H9 (cell line): ENCODE measurements at regions not wholly inside any gene's neighbourhood (a gene's known extent, or its start where the extent isn't known, plus 50 kb on each side); places are given as distances from the start of the nearest gene placed in this dataset.

Experiments used
- DNase-seq: peaks from one replicate; pipeline ENCODE4 v3.0.0-alpha.2; 2017
- H2AFZ ChIP-seq: one replicate; pipeline ENCODE4 v1.6.1; 2013; ENCODE audit warnings: mild to moderate bottlenecking, low read length, control low read depth, moderate library complexity
- H2AK5ac ChIP-seq: 2 replicates; pipeline ENCODE4 v1.6.1; 2013; ENCODE audit warnings: low read length, control low read depth, mixed read lengths; ENCODE audit not compliant: insufficient read length
- H2BK120ac ChIP-seq: one replicate; pipeline ENCODE4 v1.6.1; 2013; ENCODE audit warnings: low read depth, mild to moderate bottlenecking, low read length, control low read depth, inconsistent platforms; ENCODE audit not compliant: poor library complexity, severe bottlenecking
- H2BK12ac ChIP-seq: 2 replicates; pipeline ENCODE4 v1.6.1; 2013; ENCODE audit warnings: low read length, control low read depth, mixed read lengths, low read depth; ENCODE audit not compliant: insufficient read length
- H2BK15ac ChIP-seq: 2 replicates; pipeline ENCODE4 v1.6.1; 2013; ENCODE audit warnings: low read depth, low read length, control low read depth
- H2BK20ac ChIP-seq: one replicate; pipeline ENCODE4 v1.6.1; 2013; ENCODE audit warnings: low read depth, mild to moderate bottlenecking, low read length, control low read depth, inconsistent platforms; ENCODE audit not compliant: poor library complexity, severe bottlenecking
- H2BK5ac ChIP-seq: 2 replicates; pipeline ENCODE4 v1.6.1; 2013; ENCODE audit warnings: low read length, control low read depth, mixed read lengths; ENCODE audit not compliant: insufficient read length
- H3K14ac ChIP-seq: 2 replicates; pipeline ENCODE4 v1.6.1; 2013; ENCODE audit warnings: low read length, control low read depth; ENCODE audit not compliant: insufficient read depth
- H3K18ac ChIP-seq: 2 replicates; pipeline ENCODE4 v1.6.1; 2013; ENCODE audit warnings: low read depth, mild to moderate bottlenecking, mixed read lengths, low read length, control low read depth; ENCODE audit not compliant: insufficient read length
- H3K23ac ChIP-seq: 2 replicates; pipeline ENCODE4 v1.6.1; 2013; ENCODE audit warnings: low read length, control low read depth, mixed read lengths, low read depth; ENCODE audit not compliant: insufficient read length
- H3K23me2 ChIP-seq: 2 replicates; pipeline ENCODE4 v1.6.1; 2013; ENCODE audit warnings: low read depth, mild to moderate bottlenecking, mixed read lengths, low read length, control low read depth; ENCODE audit not compliant: insufficient read length, poor library complexity, severe bottlenecking
- H3K27ac ChIP-seq: 2 replicates; pipeline ENCODE4 v1.5.1; 2013; ENCODE audit warnings: low read length, control low read depth, mixed read lengths, low read depth; ENCODE audit not compliant: insufficient read length
- H3K27me3 ChIP-seq: 2 replicates; pipeline ENCODE4 v1.6.1; 2013; ENCODE audit warnings: low read length, control low read depth, inconsistent platforms; ENCODE audit not compliant: insufficient read depth
- H3K4ac ChIP-seq: 2 replicates; pipeline ENCODE4 v1.6.1; 2013; ENCODE audit warnings: low read depth, mild to moderate bottlenecking, control low read depth, inconsistent platforms, low read length, moderate library complexity
- H3K4me1 ChIP-seq: 2 replicates; pipeline ENCODE4 v1.6.1; 2013; ENCODE audit warnings: low read length, control low read depth, inconsistent platforms; ENCODE audit not compliant: insufficient read depth
- H3K4me2 ChIP-seq: 2 replicates; pipeline ENCODE4 v1.6.1; 2013; ENCODE audit warnings: low read length, control low read depth, mixed read lengths; ENCODE audit not compliant: insufficient read length, insufficient read depth
- H3K56ac ChIP-seq: 2 replicates; pipeline ENCODE4 v1.6.1; 2013; ENCODE audit warnings: low read depth, mild to moderate bottlenecking, mixed read lengths, low read length, control low read depth; ENCODE audit not compliant: insufficient read length
- H3K79me1 ChIP-seq: 2 replicates; pipeline ENCODE4 v1.6.1; 2013; ENCODE audit warnings: low read depth, mild to moderate bottlenecking, moderate library complexity, low read length, control low read depth, inconsistent platforms; ENCODE audit not compliant: insufficient read depth, poor library complexity, severe bottlenecking
- H3K79me2 ChIP-seq: 2 replicates; pipeline ENCODE4 v1.6.1; 2013; ENCODE audit warnings: low read length, control low read depth, inconsistent platforms; ENCODE audit not compliant: insufficient read depth
- H3K9ac ChIP-seq: 2 replicates; pipeline ENCODE4 v1.6.1; 2013; ENCODE audit warnings: low read length, control low read depth, mixed read lengths; ENCODE audit not compliant: insufficient read length; ENCODE audit errors: extremely low read depth
- H3K9me3 ChIP-seq: one replicate; pipeline ENCODE4 v1.6.1; 2013; ENCODE audit warnings: low read depth, low read length, inconsistent platforms; ENCODE audit not compliant: control insufficient read depth
- H3T11ph ChIP-seq: one replicate; pipeline ENCODE4 v1.6.1; 2013; ENCODE audit warnings: mild to moderate bottlenecking, low read length, control low read depth, inconsistent platforms
- H4K20me1 ChIP-seq: one replicate; pipeline ENCODE4 v1.6.1; 2013; ENCODE audit not compliant: control insufficient read depth, insufficient read length, insufficient read depth
- H4K5ac ChIP-seq: 2 replicates; pipeline ENCODE4 v1.6.1; 2013; ENCODE audit warnings: low read depth, mild to moderate bottlenecking, mixed read lengths, low read length, control low read depth; ENCODE audit not compliant: insufficient read length
- H4K8ac ChIP-seq: replicated peaks from 2 replicates; pipeline ENCODE4 v1.6.1; 2013; ENCODE audit warnings: low read length, control low read depth, mixed read lengths, low read depth; ENCODE audit not compliant: insufficient read length
- H4K91ac ChIP-seq: 2 replicates; pipeline ENCODE4 v1.6.1; 2013; ENCODE audit warnings: low read depth, mild to moderate bottlenecking, moderate library complexity, mixed read lengths, low read length, control low read depth; ENCODE audit not compliant: insufficient read length
- H3K27ac Mint-ChIP-seq, 3 experiments: 2 replicates in 2 of 3; 3 replicates in 1 of 3; pipeline ENCODE4 v1.8.0; 2020 to 2021; ENCODE audit warnings: mixed read lengths in 3 of 3, mild to moderate bottlenecking in 1 of 3, moderate library complexity in 1 of 3
- H3K27me3 Mint-ChIP-seq: 2 replicates; pipeline ENCODE4 v1.8.0; 2021; ENCODE audit warnings: low read depth, mild to moderate bottlenecking, moderate library complexity, mixed read lengths
- H3K36me3 Mint-ChIP-seq, 3 experiments: 2 replicates in 2 of 3; 3 replicates in 1 of 3; pipeline ENCODE4 v1.8.0; 2020 to 2021; ENCODE audit warnings: low read depth in 3 of 3, mixed read lengths in 3 of 3; ENCODE audit not compliant: insufficient read depth in 1 of 3
- H3K4me1 Mint-ChIP-seq, 2 experiments: 2 replicates each; pipeline ENCODE4 v1.8.0; 2020; ENCODE audit warnings: mixed read lengths in 2 of 2
- H3K4me3 Mint-ChIP-seq, 2 experiments: 2 replicates in 1 of 2; 3 replicates in 1 of 2; pipeline ENCODE4 v1.8.0; 2020 to 2021; ENCODE audit warnings: mild to moderate bottlenecking in 2 of 2, mixed read lengths in 2 of 2, moderate library complexity in 1 of 2
- H3K9me3 Mint-ChIP-seq, 2 experiments: 2 replicates in 1 of 2; 3 replicates in 1 of 2; pipeline ENCODE4 v1.8.0; 2020; ENCODE audit warnings: mild to moderate bottlenecking in 2 of 2, mixed read lengths in 2 of 2, moderate library complexity in 1 of 2
- TF ChIP-seq, protein P1 (sequence below): fragments of 200-600 bp; sonication (generic); conservative IDR thresholded peaks from 3 replicates; pipeline ENCODE4 v1.8.0; 2021; ENCODE audit warnings: antibody characterized with exemption, mild to moderate bottlenecking

DNA sequence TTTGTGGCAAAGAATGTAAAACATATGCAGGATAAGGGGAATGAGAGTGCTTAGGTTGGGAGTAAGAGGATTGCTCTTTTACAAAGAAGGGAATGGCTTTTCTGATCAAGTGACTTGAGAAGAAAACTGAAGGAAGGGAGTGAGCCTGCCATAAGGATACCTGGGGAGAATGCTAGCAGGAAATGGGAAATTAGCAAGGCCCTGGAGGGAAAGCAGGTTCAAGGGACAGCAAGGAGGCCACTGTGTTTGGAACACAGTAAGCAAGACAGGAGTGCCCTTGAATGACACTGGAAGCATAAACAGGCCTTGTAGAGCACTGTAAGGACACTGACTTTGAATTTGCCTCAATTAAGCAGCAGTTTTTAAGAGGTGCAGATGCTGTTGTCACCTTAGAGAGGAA, 1069.9 kb downstream of the DNAJB9 start:
- Histone ChIP-seq H3K4me1 (peaks cover 5% of the 10 kb centered on the region; the same call in 1 of the 2 replicates), H2BK120ac (no peak overlapping the region), H3K27ac (peak overlapping the region; percentile 9), H3K18ac (no peak overlapping the region), H3K9ac (no peak overlapping the region), H3K4ac (no peak overlapping the region), H2AK5ac (no peak overlapping the region), H3K23me2 (no peaks in the 10 kb centered on the region), H2AFZ (no peak overlapping the region), H2BK12ac (no peak overlapping the region), H3K23ac (no peak overlapping the region), H3K4me2 (no peak overlapping the region), H4K8ac (no peak overlapping the region), H3K27me3 (no peaks in the 10 kb centered on the region), H3K9me3 (no peaks in the 10 kb centered on the region), H3K79me2 (no peaks in the 10 kb centered on the region), H3K14ac (no peak overlapping the region), H4K91ac (no peak overlapping the region), H2BK15ac (no peak overlapping the region), H4K5ac (no peak overlapping the region), H3K79me1 (no peaks in the 10 kb centered on the region), H2BK5ac (no peak overlapping the region), H2BK20ac (no peak overlapping the region), H3T11ph (no peak overlapping the region), H3K56ac (no peak overlapping the region), H4K20me1 (no peaks in the 10 kb centered on the region)
- no peak overlapping the region for H3K4me3 Mint-ChIP-seq
- peaks cover 0 to 2% (median 0%) of the 10 kb centered on the region in 3 experiments; a peak in 1 of 7 replicates for H3K36me3 Mint-ChIP-seq
- no peaks in the 10 kb centered on the region for H3K27me3 Mint-ChIP-seq
- DNase-seq, result no peak
- H3K27ac Mint-ChIP-seq, result peak overlapping the region in 1 of 3 experiments; percentile 40; a peak in 2 of 7 replicates
- peaks cover 4 to 26% of the 10 kb centered on the region in 2 experiments; a peak in 3 of 4 replicates for H3K4me1 Mint-ChIP-seq
- TF ChIP-seq, protein P1, sequence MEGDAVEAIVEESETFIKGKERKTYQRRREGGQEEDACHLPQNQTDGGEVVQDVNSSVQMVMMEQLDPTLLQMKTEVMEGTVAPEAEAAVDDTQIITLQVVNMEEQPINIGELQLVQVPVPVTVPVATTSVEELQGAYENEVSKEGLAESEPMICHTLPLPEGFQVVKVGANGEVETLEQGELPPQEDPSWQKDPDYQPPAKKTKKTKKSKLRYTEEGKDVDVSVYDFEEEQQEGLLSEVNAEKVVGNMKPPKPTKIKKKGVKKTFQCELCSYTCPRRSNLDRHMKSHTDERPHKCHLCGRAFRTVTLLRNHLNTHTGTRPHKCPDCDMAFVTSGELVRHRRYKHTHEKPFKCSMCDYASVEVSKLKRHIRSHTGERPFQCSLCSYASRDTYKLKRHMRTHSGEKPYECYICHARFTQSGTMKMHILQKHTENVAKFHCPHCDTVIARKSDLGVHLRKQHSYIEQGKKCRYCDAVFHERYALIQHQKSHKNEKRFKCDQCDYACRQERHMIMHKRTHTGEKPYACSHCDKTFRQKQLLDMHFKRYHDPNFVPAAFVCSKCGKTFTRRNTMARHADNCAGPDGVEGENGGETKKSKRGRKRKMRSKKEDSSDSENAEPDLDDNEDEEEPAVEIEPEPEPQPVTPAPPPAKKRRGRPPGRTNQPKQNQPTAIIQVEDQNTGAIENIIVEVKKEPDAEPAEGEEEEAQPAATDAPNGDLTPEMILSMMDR, result no peak
- H3K9me3 Mint-ChIP-seq, result peaks cover 0 to 2% of the 10 kb centered on the region in 2 experiments; a peak in 1 of 5 replicates
